ENCODE measurements at regions not wholly inside any gene's neighbourhood (a gene's known extent, or its start where the extent isn't known, plus 50 kb on each side); places are given as distances from the start of the nearest gene placed in this dataset.
"Not testable (repeated sequence)": the region's sequence is repeated elsewhere in the genome, so short reads cannot be mapped to it uniquely, and the experiment has no call there.

- not testable (repeated sequence) for DNase-seq (ENCODE audit: low read depth)
These were observed 149.7 kb upstream of the POF1B start for GRCh38 chrX:85529141-85529540.

- no peak for DNase-seq (ENCODE audit: low read depth)
These were observed 138.7 kb upstream of the POF1B start for GRCh38 chrX:85517994-85518718.

- DNase-seq (ENCODE audit: low read depth), result no peak
These were observed 136.7 kb upstream of the POF1B start for GRCh38 chrX:85516131-85516530.

- no peak for DNase-seq (ENCODE audit: low read depth)
These were observed 127.4 kb upstream of the POF1B start for GRCh38 chrX:85506871-85507270.

GRCh38 chrX:85505801-85506200, 126.3 kb upstream of the POF1B start:
- no peak for DNase-seq (ENCODE audit: low read depth)

- DNase-seq (ENCODE audit: low read depth), result no peak
These were observed 124.9 kb upstream of the POF1B start for GRCh38 chrX:85504381-85504780.

GRCh38 chrX:85503258-85504158, 124.0 kb upstream of the POF1B start:
- DNase-seq (ENCODE audit: low read depth), result no peak

GRCh38 chrX:85501349-85501748, 121.9 kb upstream of the POF1B start:
- DNase-seq (ENCODE audit: low read depth), result no peak

GRCh38 chrX:85499400-85499799, 119.9 kb upstream of the POF1B start:
- DNase-seq (ENCODE audit: low read depth), result no peak

GRCh38 chrX:85493821-85494220, 114.4 kb upstream of the POF1B start:
- no peak for DNase-seq (ENCODE audit: low read depth)

GRCh38 chrX:85454295-85454694, 74.8 kb upstream of the POF1B start:
- DNase-seq (ENCODE audit: low read depth), result no peak

- no peak for DNase-seq (ENCODE audit: low read depth)
These were observed 65.1 kb upstream of the POF1B start for GRCh38 chrX:85444613-85445012.
